K562 (cell line): ENCODE measurements at regions not wholly inside any gene's neighbourhood (a gene's known extent, or its start where the extent isn't known, plus 50 kb on each side); places are given as distances from the start of the nearest gene placed in this dataset.

ENCODE experiments used
- NR1H2 ChIP-seq: sonication (generic); formaldehyde crosslinking; IDR thresholded peaks from 2 replicates; pipeline ENCODE4 v1.4.0; 2020; ENCODE audit warnings: mild to moderate bottlenecking, missing genetic modification reagents
- NR2C2 ChIP-seq, 2 experiments: fragments of 200-800 bp in 1 of 2; sonication (Bioruptor generic) in 1 of 2; sonication (generic) in 1 of 2; formaldehyde crosslinking in 1 of 2; IDR thresholded peaks; 2 replicates each; pipeline versions ENCODE4 v1.6.1 to v1.8.0; 2016 to 2022; ENCODE audit warnings: mild to moderate bottlenecking in 1 of 2, missing compliant biosample characterization in 1 of 2, missing genetic modification characterization in 1 of 2, missing genetic modification reagents in 1 of 2
- TF ChIP-seq, protein P1 (sequence below): fragments of 250-450 bp; sonication (Bioruptor Pico); IDR thresholded peaks from 2 replicates; pipeline ENCODE4 v1.5.0; 2020; ENCODE audit warnings: mild to moderate bottlenecking
- TF ChIP-seq, protein P2 (sequence below), 3 experiments: IDR thresholded peaks in 2 of 3; conservative IDR thresholded peaks in 1 of 3; 2 replicates each; pipeline ENCODE4 v1.5.1; 2011 to 2012; ENCODE audit warnings: low read length in 3 of 3, mild to moderate bottlenecking in 3 of 3, control low read depth in 2 of 3, improper control_type of control experiment in 1 of 3, inconsistent platforms in 1 of 3, low read depth in 1 of 3, mixed read lengths in 1 of 3, moderate library complexity in 1 of 3; ENCODE audit not compliant: insufficient read depth in 2 of 3

DNA sequence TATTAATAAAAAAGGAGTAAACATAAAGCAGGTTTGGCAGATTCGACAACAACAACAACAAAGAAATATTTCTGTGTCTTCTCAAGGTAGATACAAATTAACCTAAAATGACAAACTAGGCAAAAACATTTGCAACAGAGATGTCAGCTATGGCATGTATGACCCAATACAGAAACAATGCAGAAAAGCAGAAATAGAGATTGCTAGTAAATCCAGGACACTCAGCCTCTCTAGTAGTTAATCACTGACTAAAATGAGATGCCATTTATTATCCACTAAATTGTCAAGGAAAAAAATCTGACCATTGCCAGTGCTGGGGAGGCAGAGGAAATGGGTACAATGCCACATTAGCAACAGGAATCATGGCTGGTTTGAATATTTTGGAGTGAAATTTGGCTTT is 250.5 kb downstream of the TEX29 start:
- TF ChIP-seq NR2C2 (CRISPR knock-in tag; IDR thresholded peaks at IDR 0.05) (no peak), NR2C2 (tag; IDR thresholded peaks at IDR 0.05) (no peak), NR1H2 (CRISPR knock-in tag) (no peak)
- TF ChIP-seq, protein P1, sequence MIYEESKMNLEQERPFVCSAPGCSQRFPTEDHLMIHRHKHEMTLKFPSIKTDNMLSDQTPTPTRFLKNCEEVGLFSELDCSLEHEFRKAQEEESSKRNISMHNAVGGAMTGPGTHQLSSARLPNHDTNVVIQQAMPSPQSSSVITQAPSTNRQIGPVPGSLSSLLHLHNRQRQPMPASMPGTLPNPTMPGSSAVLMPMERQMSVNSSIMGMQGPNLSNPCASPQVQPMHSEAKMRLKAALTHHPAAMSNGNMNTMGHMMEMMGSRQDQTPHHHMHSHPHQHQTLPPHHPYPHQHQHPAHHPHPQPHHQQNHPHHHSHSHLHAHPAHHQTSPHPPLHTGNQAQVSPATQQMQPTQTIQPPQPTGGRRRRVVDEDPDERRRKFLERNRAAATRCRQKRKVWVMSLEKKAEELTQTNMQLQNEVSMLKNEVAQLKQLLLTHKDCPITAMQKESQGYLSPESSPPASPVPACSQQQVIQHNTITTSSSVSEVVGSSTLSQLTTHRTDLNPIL (CRISPR knock-in tag), result no peak
- TF ChIP-seq, protein P2, sequence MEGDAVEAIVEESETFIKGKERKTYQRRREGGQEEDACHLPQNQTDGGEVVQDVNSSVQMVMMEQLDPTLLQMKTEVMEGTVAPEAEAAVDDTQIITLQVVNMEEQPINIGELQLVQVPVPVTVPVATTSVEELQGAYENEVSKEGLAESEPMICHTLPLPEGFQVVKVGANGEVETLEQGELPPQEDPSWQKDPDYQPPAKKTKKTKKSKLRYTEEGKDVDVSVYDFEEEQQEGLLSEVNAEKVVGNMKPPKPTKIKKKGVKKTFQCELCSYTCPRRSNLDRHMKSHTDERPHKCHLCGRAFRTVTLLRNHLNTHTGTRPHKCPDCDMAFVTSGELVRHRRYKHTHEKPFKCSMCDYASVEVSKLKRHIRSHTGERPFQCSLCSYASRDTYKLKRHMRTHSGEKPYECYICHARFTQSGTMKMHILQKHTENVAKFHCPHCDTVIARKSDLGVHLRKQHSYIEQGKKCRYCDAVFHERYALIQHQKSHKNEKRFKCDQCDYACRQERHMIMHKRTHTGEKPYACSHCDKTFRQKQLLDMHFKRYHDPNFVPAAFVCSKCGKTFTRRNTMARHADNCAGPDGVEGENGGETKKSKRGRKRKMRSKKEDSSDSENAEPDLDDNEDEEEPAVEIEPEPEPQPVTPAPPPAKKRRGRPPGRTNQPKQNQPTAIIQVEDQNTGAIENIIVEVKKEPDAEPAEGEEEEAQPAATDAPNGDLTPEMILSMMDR (IDR thresholded peaks at IDR 0.05 in 2 of 3, conservative IDR thresholded peaks at IDR 0.05 in 1 of 3; ENCODE audit: insufficient read depth in 2 of 3, low read depth in 1 of 3, low read length in 3 of 3), result no peak
